GM12892 (cell line): ENCODE measurements at regions not wholly inside any gene's neighbourhood (a gene's known extent, or its start where the extent isn't known, plus 50 kb on each side); places are given as distances from the start of the nearest gene placed in this dataset.

Source experiments
- POLR2A ChIP-seq: IDR thresholded peaks from 2 replicates; pipeline ENCODE4 v1.6.1; 2011; ENCODE audit warnings: low read depth, low read length, control low read depth
- POLR2AphosphoS5 ChIP-seq: IDR thresholded peaks from 2 replicates; pipeline ENCODE4 v1.6.1; 2011; ENCODE audit warnings: low read depth, low read length, control low read depth
- TAF1 ChIP-seq: IDR thresholded peaks from 2 replicates; pipeline ENCODE4 v1.6.1; 2011; ENCODE audit warnings: low read depth, mild to moderate bottlenecking, control low read depth, low read length, borderline replicate concordance

GRCh38 chr7:67438913-67439505 lies 442.4 kb downstream of the TYW1 start:
- TF ChIP-seq TAF1 (no peak), POLR2A (no peak), POLR2AphosphoS5 (no peak)
